ENCODE measurements at regions not wholly inside any gene's neighbourhood (a gene's known extent, or its start where the extent isn't known, plus 50 kb on each side); places are given as distances from the start of the nearest gene placed in this dataset.
"Not testable (repeated sequence)": the region's sequence is repeated elsewhere in the genome, so short reads cannot be mapped to it uniquely, and the experiment has no call there.

- no peak for DNase-seq
Observed at GRCh38 chr4:59518005-59518823, 1681.9 kb upstream of the ADGRL3 start.

GRCh38 chr4:59525885-59526284 is 1674.2 kb upstream of the ADGRL3 start:
- no peak for DNase-seq

GRCh38 chr4:59535541-59535940 is 1664.6 kb upstream of the ADGRL3 start:
- no peak for DNase-seq

- no peak for DNase-seq
Observed at GRCh38 chr4:59536428-59536827, 1663.7 kb upstream of the ADGRL3 start.

- DNase-seq, result no peak
Observed at GRCh38 chr4:59537246-59537886, 1662.8 kb upstream of the ADGRL3 start.

- no peak for DNase-seq
Observed at GRCh38 chr4:59539401-59539800, 1660.7 kb upstream of the ADGRL3 start.

- DNase-seq, result no peak
Observed at GRCh38 chr4:59540311-59540710, 1659.8 kb upstream of the ADGRL3 start.

GRCh38 chr4:59553063-59553720 is 1646.9 kb upstream of the ADGRL3 start:
- DNase-seq, result peak; percentile 10 to 45

GRCh38 chr4:59553721-59554091 is 1646.4 kb upstream of the ADGRL3 start:
- no peak for DNase-seq

- DNase-seq, result not testable (repeated sequence)
Observed at GRCh38 chr4:59556191-59556590, 1643.9 kb upstream of the ADGRL3 start.

GRCh38 chr4:59560141-59560648 is 1639.9 kb upstream of the ADGRL3 start:
- DNase-seq, result not testable (repeated sequence)

- DNase-seq, result no peak
Observed at GRCh38 chr4:59565836-59566235, 1634.3 kb upstream of the ADGRL3 start.

GRCh38 chr4:59570860-59571476 is 1629.2 kb upstream of the ADGRL3 start:
- DNase-seq, result no peak

- DNase-seq, result peak; percentile 89
Observed at GRCh38 chr4:59571805-59572430, 1628.2 kb upstream of the ADGRL3 start.

GRCh38 chr4:59583845-59584568 is 1616.1 kb upstream of the ADGRL3 start:
- DNase-seq, result no peak

- DNase-seq, result no peak
Observed at GRCh38 chr4:59597536-59598329, 1602.4 kb upstream of the ADGRL3 start.

GRCh38 chr4:59598330-59598618 is 1601.9 kb upstream of the ADGRL3 start:
- no peak for DNase-seq

- no peak for DNase-seq
Observed at GRCh38 chr4:59608466-59608865, 1591.7 kb upstream of the ADGRL3 start.

- no peak for DNase-seq
Observed at GRCh38 chr4:59612235-59612634, 1587.9 kb upstream of the ADGRL3 start.

GRCh38 chr4:59615316-59615715 is 1584.8 kb upstream of the ADGRL3 start:
- no peak for DNase-seq

- no peak for DNase-seq
Observed at GRCh38 chr4:59629348-59629747, 1570.8 kb upstream of the ADGRL3 start.

Measured in SHP77 (cell line).